Activated naive CD8-positive, alpha-beta T cell treated with anti-CD3 and anti-CD28 coated beads, Interleukin-2, amount 50 U/mL, for 24 hours (primary cell): ENCODE measurements at regions not wholly inside any gene's neighbourhood (a gene's known extent, or its start where the extent isn't known, plus 50 kb on each side); places are given as distances from the start of the nearest gene placed in this dataset.
A peak's percentile ranks its signal among the peaks of the same experiment; 100 is the strongest.

Experiments used
- ATAC-seq: fragments of 150-1000 bp; cut with Tn5 transposase; one replicate; pipeline ENCODE4 v1.10.0; 2021
- DNase-seq: peaks from one replicate; pipeline ENCODE4 v3.0.0; 2021
- H3K27ac Mint-ChIP-seq: one replicate; pipeline ENCODE4 v1.8.0; 2021; ENCODE audit warnings: mild to moderate bottlenecking, mixed read lengths
- H3K27me3 Mint-ChIP-seq: one replicate; pipeline ENCODE4 v1.8.0; 2021; ENCODE audit warnings: mixed read lengths
- H3K36me3 Mint-ChIP-seq: one replicate; pipeline ENCODE4 v1.8.0; 2021; ENCODE audit warnings: low read depth, mixed read lengths
- H3K4me1 Mint-ChIP-seq: one replicate; pipeline ENCODE4 v1.8.0; 2021; ENCODE audit warnings: mixed read lengths
- H3K4me3 Mint-ChIP-seq: one replicate; pipeline ENCODE4 v1.8.0; 2021; ENCODE audit warnings: mild to moderate bottlenecking, moderate library complexity, mixed read lengths
- H3K9me3 Mint-ChIP-seq: one replicate; pipeline ENCODE4 v1.8.0; 2021; ENCODE audit warnings: mixed read lengths

DNA sequence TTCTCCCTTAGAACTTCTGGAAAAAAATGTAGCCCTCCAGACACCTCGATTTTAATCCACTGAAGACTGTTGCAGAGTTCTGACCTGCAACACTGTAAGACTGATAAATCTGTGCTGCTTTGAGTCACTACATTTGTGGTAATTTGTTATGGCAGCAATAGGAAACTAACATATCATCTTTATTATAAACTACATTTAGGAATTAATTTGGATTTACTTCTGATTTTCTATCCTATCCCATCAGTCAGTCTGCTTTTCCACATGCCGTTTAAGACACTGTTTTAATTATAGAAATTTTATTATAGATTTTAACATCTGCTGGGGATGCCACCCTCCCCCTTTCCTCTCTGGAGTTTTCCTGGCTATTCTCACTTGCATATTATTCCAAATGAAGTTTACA lies 375.2 kb downstream of the DUSP6 start:
- Mint-ChIP-seq H3K27ac (no peak overlapping the region), H3K4me1 (no peaks in the 10 kb centered on the region), H3K4me3 (no peak overlapping the region), H3K36me3 (no peaks in the 10 kb centered on the region), H3K9me3 (no peaks in the 10 kb centered on the region), H3K27me3 (peaks cover 14% of the 10 kb centered on the region)
- no peak for DNase-seq
- no peak for ATAC-seq

DNA sequence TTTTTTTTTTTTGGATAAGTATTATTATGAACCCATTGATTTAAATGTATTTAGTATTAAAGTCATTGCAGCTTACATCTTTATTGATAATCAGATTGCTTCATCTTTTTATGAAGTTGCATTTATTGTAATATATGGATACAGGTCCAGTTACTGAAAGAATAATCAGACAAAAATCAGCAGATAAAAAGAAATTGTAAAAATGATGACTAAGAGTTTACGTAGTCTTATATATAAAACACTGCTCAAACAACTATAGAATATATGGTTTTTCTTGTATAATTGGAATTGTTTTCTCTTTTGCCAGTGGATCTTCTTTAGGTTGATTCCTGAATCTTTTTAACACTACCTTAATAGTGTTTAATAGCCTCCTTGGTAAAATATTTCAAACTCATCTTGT lies 378.3 kb downstream of the DUSP6 start:
- DNase-seq (no peak), ATAC-seq (no peak)
- peaks cover 4% of the 10 kb centered on the region for H3K27me3 Mint-ChIP-seq
- H3K4me1 Mint-ChIP-seq: no peaks in the 10 kb centered on the region
- no peak overlapping the region for H3K4me3 Mint-ChIP-seq
- no peak overlapping the region for H3K27ac Mint-ChIP-seq
- H3K9me3 Mint-ChIP-seq: no peaks in the 10 kb centered on the region
- no peaks in the 10 kb centered on the region for H3K36me3 Mint-ChIP-seq

DNA sequence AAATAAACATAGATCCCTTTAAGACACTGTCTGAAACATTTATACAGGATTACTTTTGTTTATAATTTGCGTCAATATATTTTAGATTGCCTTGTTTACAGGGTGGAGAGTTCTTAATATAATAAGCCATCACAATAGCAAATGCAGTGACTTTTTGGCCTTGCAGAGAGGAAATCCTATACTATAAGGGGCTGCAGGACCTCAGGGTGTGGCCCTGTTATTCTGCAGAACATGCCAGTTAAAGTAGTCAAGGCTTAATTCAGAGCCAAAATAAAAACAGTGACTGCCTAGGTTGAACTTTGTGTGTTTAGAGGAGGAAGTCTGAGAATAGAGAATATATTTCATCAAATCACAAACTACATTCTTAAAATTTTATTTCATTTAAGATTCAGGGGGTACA lies 381.6 kb downstream of the DUSP6 start:
- ATAC-seq (no peak), DNase-seq (no peak)
- Mint-ChIP-seq H3K36me3 (no peaks in the 10 kb centered on the region), H3K4me1 (no peaks in the 10 kb centered on the region), H3K27ac (no peak overlapping the region), H3K27me3 (no peaks in the 10 kb centered on the region), H3K4me3 (no peak overlapping the region), H3K9me3 (no peaks in the 10 kb centered on the region)

DNA sequence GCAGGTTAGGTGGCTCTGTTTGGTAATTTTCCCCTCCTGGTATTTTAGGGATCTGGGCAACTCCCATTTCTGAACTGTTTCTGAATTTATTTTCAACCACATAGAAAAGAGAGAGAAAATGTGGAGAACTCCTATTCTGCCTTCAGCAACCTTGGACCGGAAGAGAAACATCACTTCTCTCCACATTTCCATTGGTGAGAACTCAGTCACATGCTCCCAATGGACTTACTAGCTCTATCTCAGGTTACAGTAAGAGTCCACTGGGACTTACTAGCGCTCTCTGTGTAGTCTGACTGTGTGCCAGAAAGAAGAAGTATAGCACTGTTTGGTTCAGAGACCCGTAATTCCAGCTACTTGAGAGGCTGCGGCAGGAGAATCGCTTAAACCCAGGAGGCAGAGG lies 383.2 kb downstream of the DUSP6 start:
- H3K27me3 Mint-ChIP-seq: no peaks in the 10 kb centered on the region
- no peaks in the 10 kb centered on the region for H3K9me3 Mint-ChIP-seq
- no peak overlapping the region for H3K4me3 Mint-ChIP-seq
- no peaks in the 10 kb centered on the region for H3K36me3 Mint-ChIP-seq
- H3K27ac Mint-ChIP-seq: no peak overlapping the region
- no peaks in the 10 kb centered on the region for H3K4me1 Mint-ChIP-seq
- no peak for ATAC-seq
- DNase-seq: no peak

DNA sequence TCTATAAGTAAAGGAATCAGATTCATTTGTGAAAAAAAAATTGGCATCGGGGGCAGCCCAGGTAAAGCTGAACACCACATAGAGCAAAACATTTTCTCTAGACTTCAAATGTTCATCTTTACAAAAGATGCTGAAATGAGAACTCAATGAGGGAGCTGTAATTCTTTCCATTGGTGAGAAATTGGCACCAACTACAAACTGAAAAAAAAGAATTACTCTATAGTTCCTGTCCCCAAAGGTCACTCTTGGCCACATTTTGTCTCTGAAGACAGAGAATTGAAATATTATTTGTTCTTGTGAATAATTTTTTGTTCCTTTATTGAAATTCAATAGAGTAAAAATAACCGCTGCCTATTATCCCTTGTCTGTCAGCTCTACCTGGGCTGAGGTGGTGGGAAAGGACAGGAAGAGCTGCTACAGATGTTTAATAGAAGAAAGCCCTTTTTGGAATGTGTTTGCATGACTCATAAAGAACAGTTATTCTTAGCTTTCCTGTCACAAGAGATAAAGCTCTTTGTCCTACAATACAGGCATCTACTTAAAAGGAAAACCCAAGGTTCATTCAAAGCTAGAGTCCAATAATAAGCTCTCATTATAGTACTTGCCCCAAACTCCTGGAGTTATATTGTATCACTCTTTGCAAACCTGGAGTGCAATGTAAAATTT lies 380.1 kb upstream of the KITLG start:
- Mint-ChIP-seq H3K4me1 (no peaks in the 10 kb centered on the region), H3K36me3 (no peaks in the 10 kb centered on the region), H3K27ac (no peak overlapping the region), H3K4me3 (no peak overlapping the region), H3K27me3 (no peaks in the 10 kb centered on the region), H3K9me3 (no peaks in the 10 kb centered on the region)
- ATAC-seq (no peak), DNase-seq (no peak)

DNA sequence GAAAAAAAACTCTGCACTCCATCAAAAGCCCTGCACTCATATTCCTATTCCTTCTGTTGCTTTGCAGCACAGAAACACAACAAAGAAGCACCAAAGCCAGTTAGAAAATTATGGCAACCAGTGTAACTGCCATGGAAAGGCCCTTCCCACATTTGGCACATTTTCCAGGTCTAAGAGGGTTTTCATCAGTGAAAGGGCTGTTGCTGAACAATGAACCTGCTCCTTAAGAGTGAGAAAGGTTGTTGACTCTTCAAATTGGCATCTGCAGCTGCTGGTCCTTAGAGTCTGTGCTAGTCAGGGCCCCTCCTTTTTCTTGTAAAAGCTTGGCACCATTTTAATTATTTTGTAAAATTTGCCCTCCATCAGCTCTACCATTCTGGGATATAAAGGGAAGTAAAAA lies 378.7 kb upstream of the KITLG start:
- no peaks in the 10 kb centered on the region for H3K36me3 Mint-ChIP-seq
- no peak overlapping the region for H3K27ac Mint-ChIP-seq
- no peak overlapping the region for H3K4me3 Mint-ChIP-seq
- no peaks in the 10 kb centered on the region for H3K9me3 Mint-ChIP-seq
- no peak for DNase-seq
- no peaks in the 10 kb centered on the region for H3K4me1 Mint-ChIP-seq
- H3K27me3 Mint-ChIP-seq: no peaks in the 10 kb centered on the region
- ATAC-seq: no peak

DNA sequence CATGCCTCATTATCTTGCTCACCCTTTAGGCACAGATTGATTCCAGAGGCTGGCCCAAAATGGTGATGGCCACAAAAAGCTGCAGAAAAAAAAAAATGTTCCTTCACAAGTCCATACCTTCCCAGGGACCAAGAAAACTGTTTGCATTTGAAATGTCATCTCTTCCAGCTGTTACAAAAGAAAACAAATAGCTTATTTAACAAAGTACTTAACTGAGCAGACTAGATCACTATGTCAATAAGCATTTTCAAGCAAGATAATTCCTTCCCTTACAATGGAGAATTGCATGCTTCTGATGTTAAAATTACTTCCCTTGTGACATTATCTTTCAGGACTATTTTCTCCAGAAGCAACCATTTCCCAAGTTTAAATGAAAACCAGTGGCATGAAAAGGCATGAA lies 377.9 kb upstream of the KITLG start:
- ATAC-seq (no peak), DNase-seq (no peak)
- Mint-ChIP-seq H3K4me3 (no peak overlapping the region), H3K27me3 (no peaks in the 10 kb centered on the region), H3K4me1 (no peaks in the 10 kb centered on the region), H3K36me3 (no peaks in the 10 kb centered on the region), H3K27ac (no peak overlapping the region), H3K9me3 (no peaks in the 10 kb centered on the region)

DNA sequence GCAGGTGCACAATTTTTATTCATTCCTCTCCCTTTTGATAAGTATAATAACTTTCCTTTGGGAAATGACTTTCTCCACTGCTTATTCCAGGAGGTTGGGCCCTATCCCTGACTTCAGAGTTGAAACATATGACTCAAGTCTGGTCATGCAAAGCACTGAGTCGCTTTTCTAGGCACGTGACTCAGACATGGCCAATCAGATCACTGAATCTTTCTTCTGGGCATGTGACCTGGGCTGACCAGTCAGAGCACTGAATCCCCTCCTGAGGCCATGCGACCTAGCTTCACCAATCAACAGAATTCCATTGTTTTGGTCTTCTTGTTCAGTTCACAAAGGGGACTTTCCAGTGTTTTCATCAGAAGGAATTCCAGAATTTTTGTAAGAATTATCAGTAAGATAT lies 377.1 kb upstream of the KITLG start:
- Mint-ChIP-seq H3K4me3 (no peak overlapping the region), H3K9me3 (no peaks in the 10 kb centered on the region), H3K27ac (no peak overlapping the region), H3K27me3 (no peaks in the 10 kb centered on the region), H3K4me1 (no peaks in the 10 kb centered on the region), H3K36me3 (no peaks in the 10 kb centered on the region)
- DNase-seq (no peak), ATAC-seq (no peak)

DNA sequence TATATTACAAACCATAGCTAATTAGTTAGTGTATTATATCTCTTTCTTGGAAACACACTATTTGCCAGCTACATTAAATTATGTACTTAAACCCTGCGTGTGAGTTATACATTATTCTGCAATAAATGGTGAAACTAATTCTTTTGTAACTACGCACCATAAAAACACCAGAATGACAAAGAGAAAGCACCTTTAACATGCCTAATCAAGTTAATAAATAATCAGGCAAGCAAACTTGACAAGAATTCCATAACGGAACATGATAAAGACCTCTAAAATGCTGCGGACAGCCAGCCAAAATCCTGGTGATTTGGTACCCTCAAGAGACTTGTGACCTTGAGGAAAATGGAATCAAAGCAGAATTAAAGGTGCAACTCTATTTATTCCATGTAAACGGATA lies 375.3 kb upstream of the KITLG start:
- Mint-ChIP-seq H3K4me3 (no peak overlapping the region), H3K27ac (no peak overlapping the region), H3K9me3 (no peaks in the 10 kb centered on the region), H3K27me3 (no peaks in the 10 kb centered on the region), H3K4me1 (no peaks in the 10 kb centered on the region), H3K36me3 (no peaks in the 10 kb centered on the region)
- ATAC-seq (no peak), DNase-seq (no peak)

DNA sequence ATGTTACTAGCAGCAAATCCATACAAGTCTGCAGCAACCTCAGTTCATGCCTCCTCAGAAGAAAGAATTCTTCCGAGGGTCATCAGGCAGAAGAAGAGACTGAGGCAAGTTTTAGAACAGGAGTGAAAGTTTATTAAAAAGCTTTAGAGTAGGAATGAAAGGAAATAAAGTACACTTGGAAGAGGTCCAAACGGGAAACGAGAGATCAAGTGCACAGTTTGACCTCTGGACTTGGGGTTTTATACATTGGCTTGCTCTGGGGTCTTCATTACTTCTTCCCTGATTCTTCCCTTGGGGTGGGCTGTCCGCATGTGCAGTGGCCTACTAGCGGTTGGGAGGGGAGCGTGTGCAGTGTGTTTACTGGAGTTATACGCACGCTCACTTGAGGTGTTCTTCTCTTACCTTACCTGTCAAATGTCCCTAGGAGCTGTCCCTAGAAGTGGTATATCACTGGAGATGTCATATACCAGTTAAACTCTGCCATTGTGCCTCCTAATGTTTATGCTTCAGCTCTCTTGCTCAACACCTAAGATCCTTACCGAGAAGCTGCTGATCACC lies 372.8 kb upstream of the KITLG start:
- ATAC-seq (no peak), DNase-seq (no peak)
- peak overlapping the region; percentile 29 for H3K27ac Mint-ChIP-seq
- no peaks in the 10 kb centered on the region for H3K36me3 Mint-ChIP-seq
- no peaks in the 10 kb centered on the region for H3K27me3 Mint-ChIP-seq
- no peaks in the 10 kb centered on the region for H3K9me3 Mint-ChIP-seq
- H3K4me1 Mint-ChIP-seq: no peaks in the 10 kb centered on the region
- no peak overlapping the region for H3K4me3 Mint-ChIP-seq

DNA sequence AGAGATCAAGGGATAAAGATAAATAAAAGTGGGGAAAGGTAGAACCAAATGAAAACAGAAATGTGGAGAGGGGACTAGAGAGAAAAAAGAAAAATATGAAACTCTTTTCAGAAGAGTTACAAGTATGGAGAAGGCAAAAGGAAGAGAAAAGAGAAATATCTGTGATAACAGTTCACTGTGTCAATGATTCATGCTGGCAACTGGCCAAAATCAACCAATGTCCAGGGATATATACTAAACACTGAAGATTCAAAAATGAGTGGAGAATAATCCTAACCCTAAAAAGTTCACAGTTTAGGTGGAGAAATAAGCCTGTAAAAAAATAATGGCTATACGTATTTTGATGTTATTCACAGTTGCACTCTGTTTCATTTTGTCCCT lies 372.3 kb upstream of the KITLG start:
- no peak for ATAC-seq

DNA sequence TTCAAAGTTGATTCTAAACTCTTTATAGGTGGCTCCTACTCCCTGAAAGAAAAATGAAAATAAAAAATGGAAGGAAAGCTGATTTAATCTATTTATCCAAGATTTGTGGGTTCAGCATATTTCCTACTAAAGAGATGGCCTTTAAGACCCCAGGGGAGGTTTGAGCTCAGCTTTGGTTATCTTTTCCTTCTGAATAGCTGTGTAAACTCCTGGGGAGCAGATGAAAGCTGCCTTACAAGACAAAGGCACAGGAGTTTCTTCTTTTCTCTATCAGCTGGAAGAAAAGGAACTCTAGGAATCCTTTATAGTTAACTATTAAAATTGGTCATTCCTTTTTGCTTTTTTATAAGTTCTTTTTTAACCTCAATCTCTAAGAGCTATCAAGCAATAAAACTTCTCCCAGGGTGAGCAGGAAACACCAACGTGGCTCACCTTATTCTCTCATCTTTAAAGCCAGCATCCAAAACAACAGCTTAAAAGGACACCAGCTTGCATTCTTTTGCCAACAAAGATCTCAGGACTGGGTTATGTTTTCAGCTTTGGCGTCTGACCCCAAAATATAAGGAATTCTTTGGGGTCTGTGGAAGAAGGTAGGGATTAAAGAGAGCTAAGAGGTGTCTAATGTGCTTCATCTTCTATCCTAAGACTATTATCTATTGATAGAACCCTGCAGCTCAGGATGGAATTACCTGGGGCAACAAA lies 371.7 kb upstream of the KITLG start:
- no peak overlapping the region for H3K4me3 Mint-ChIP-seq
- DNase-seq (no peak), ATAC-seq (no peak)
- no peaks in the 10 kb centered on the region for H3K36me3 Mint-ChIP-seq
- no peaks in the 10 kb centered on the region for H3K4me1 Mint-ChIP-seq
- peaks cover 2% of the 10 kb centered on the region for H3K27me3 Mint-ChIP-seq
- H3K9me3 Mint-ChIP-seq: no peaks in the 10 kb centered on the region
- no peak overlapping the region for H3K27ac Mint-ChIP-seq

More for the DNA sequence above, 372.3 kb upstream of the KITLG start:
- DNase-seq: no peak
- no peaks in the 10 kb centered on the region for H3K36me3 Mint-ChIP-seq
- no peaks in the 10 kb centered on the region for H3K27me3 Mint-ChIP-seq
- no peaks in the 10 kb centered on the region for H3K4me1 Mint-ChIP-seq
- H3K27ac Mint-ChIP-seq: no peak overlapping the region
- H3K9me3 Mint-ChIP-seq: no peaks in the 10 kb centered on the region
- H3K4me3 Mint-ChIP-seq: no peak overlapping the region

DNA sequence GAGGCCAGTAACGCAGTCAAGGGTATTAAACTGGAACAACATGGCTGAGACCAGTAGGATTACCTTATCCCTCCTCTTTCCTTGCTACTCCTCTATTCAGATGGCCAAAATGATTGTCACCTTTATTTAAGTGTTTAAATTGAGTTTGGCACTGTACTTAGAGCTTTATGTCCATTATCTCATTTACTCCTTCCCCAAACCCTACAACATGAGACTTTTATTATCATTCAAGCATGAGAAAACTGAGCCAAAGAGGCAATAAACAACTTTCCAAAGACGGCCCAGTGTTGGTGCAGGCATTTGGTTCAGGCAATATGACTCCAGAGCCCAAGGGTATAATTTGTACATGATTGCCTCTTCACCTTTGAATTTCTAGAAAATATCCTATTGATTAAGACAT lies 370.9 kb upstream of the KITLG start:
- Mint-ChIP-seq H3K27ac (no peak overlapping the region), H3K9me3 (no peaks in the 10 kb centered on the region), H3K36me3 (no peaks in the 10 kb centered on the region), H3K27me3 (peaks cover 3% of the 10 kb centered on the region), H3K4me1 (no peaks in the 10 kb centered on the region), H3K4me3 (no peak overlapping the region)
- DNase-seq (no peak), ATAC-seq (no peak)

DNA sequence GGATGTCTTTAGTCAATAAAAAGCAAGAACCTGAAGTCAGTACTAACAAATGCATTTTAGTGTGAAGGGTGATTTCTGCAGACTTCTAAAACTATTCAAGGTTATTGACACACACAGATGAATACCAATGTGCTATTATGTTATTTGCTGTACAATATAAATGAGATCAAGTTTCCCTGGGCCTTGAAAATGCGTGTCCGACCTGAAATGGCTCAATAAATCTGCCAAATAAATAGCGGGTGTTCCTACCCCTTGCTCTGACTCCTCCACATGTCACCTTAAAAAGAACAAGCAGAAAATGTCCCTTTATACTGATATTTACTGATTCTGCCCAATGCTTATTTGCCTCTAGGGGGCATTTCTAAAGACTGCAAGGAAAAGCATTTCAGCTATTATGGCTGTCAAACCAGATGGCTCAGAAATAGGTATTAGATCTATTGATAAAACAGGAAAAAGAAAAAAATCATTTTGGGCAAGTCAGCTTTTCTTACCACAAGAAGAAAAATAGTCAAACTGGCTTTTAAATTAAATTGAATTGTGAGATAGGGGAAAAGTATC lies 367.3 kb upstream of the KITLG start:
- Mint-ChIP-seq H3K27me3 (peaks cover 6% of the 10 kb centered on the region), H3K9me3 (no peaks in the 10 kb centered on the region), H3K4me1 (no peaks in the 10 kb centered on the region), H3K36me3 (no peaks in the 10 kb centered on the region), H3K27ac (no peak overlapping the region), H3K4me3 (no peak overlapping the region)
- DNase-seq: no peak
- ATAC-seq: no peak

DNA sequence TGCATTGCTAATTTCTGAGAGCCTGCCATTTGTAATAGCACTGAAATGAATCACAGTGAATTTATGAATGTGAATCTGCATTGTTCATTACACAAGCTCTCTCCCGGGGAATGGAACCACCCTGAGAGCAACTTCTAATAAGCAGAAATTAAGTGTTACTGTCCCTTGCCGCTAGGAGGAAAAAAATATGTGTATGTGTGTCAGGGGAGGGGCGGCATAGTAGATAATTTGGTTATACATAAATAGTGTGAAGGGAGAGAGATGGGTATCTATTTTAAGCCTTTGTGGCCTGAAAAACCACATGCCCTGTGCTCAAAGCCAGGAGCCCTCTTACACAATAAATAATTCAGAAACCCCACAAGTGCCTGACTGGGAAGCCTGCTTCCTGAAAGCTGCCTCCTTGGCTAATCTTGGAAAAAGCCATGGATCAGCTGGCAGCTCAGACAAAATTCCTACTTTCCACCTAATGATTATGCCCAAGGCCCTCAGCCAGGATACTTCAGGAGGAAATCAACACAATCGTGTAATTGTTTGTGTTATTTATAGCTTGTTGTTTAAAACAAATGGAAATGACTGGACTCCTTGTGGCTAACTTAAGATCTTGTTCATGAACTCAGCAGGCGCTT lies 366.2 kb upstream of the KITLG start:
- Mint-ChIP-seq H3K27ac (no peak overlapping the region), H3K27me3 (peaks cover 6% of the 10 kb centered on the region), H3K36me3 (no peaks in the 10 kb centered on the region), H3K4me1 (no peaks in the 10 kb centered on the region), H3K4me3 (no peak overlapping the region), H3K9me3 (no peaks in the 10 kb centered on the region)
- DNase-seq: no peak
- no peak for ATAC-seq
